HG02623 (cell line): ENCODE measurements at regions not wholly inside any gene's neighbourhood (a gene's known extent, or its start where the extent isn't known, plus 50 kb on each side); places are given as distances from the start of the nearest gene placed in this dataset.

Source experiments
- ATAC-seq: cut with Tn5 transposase; IDR thresholded peaks from one replicate; pipeline ENCODE4 v1.9.1; 2021; ENCODE audit warnings: moderate library complexity; ENCODE audit not compliant: unreplicated experiment

GRCh38 chr4:137599734-137600133 is 67.4 kb upstream of the PCDH18 start:
- no peak for ATAC-seq

- no peak for ATAC-seq
Observed at GRCh38 chr4:137597752-137598430, 65.6 kb upstream of the PCDH18 start.

GRCh38 chr4:137587796-137588195 is 55.5 kb upstream of the PCDH18 start:
- no peak for ATAC-seq

GRCh38 chr4:137583671-137584070 is 51.4 kb upstream of the PCDH18 start:
- ATAC-seq: no peak
